ENCODE measurements at regions not wholly inside any gene's neighbourhood (a gene's known extent, or its start where the extent isn't known, plus 50 kb on each side); places are given as distances from the start of the nearest gene placed in this dataset.

DNA sequence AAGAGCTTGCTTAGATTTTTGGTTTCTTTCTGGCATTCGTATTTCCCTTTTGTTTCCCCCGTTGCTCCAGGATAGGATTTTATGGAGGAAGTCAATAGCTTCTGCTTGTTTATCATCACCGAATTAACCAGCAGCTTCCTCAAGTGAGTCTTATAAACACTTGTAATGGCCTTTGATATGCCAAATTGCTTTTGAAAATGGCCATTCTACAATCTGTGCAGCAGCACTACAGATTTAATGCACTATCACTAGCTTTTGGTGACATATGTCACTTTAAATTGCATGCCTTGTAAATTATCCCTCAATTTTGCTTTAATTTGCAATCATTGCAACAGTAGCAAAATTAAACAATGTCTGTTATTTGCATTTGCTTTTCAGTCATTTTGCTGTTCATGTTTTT, 774.7 kb downstream of the METTL4 start:
- H3K36me3 Mint-ChIP-seq (ENCODE audit: low read depth, unreplicated experiment) = no peaks in the 10 kb centered on the region
- no peaks in the 10 kb centered on the region for H3K4me1 Mint-ChIP-seq (ENCODE audit: unreplicated experiment)
- H3K4me3 Mint-ChIP-seq (ENCODE audit: unreplicated experiment) = no peak overlapping the region
- no peak for DNase-seq (ENCODE audit: low spot score)
- H3K9me3 Mint-ChIP-seq (ENCODE audit: unreplicated experiment) = no peaks in the 10 kb centered on the region
- H3K27ac Mint-ChIP-seq (ENCODE audit: unreplicated experiment) = no peak overlapping the region
- TF ChIP-seq, protein P1, sequence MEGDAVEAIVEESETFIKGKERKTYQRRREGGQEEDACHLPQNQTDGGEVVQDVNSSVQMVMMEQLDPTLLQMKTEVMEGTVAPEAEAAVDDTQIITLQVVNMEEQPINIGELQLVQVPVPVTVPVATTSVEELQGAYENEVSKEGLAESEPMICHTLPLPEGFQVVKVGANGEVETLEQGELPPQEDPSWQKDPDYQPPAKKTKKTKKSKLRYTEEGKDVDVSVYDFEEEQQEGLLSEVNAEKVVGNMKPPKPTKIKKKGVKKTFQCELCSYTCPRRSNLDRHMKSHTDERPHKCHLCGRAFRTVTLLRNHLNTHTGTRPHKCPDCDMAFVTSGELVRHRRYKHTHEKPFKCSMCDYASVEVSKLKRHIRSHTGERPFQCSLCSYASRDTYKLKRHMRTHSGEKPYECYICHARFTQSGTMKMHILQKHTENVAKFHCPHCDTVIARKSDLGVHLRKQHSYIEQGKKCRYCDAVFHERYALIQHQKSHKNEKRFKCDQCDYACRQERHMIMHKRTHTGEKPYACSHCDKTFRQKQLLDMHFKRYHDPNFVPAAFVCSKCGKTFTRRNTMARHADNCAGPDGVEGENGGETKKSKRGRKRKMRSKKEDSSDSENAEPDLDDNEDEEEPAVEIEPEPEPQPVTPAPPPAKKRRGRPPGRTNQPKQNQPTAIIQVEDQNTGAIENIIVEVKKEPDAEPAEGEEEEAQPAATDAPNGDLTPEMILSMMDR (IDR thresholded peaks at IDR 0.05; ENCODE audit: unreplicated experiment) = no peak
- no peaks in the 10 kb centered on the region for H3K27me3 Mint-ChIP-seq (ENCODE audit: unreplicated experiment)

DNA sequence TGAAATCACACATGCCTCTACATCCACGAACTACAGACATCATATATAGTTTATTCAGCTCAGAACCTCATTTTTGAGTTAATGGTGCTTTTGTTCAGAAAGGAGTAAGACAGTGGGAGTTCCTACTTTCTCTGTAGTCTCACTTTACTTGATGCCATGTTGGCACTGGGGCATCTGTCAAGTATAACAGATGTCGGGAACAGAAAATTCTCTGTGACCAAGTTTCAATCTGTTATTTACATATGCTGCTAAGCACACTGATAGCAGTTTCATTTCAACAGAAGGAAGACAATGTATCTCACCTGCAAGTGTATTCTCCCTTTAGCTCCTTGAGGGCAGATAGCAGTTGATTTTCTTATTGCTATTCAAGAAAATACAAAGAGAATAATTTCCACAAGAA, 774.1 kb downstream of the METTL4 start:
- no peaks in the 10 kb centered on the region for H3K9me3 Mint-ChIP-seq (ENCODE audit: unreplicated experiment)
- H3K4me1 Mint-ChIP-seq (ENCODE audit: unreplicated experiment) = no peaks in the 10 kb centered on the region
- H3K27ac Mint-ChIP-seq (ENCODE audit: unreplicated experiment) = no peak overlapping the region
- TF ChIP-seq, protein P1 (IDR thresholded peaks at IDR 0.05; ENCODE audit: unreplicated experiment) = no peak
- H3K36me3 Mint-ChIP-seq (ENCODE audit: low read depth, unreplicated experiment) = no peaks in the 10 kb centered on the region
- no peaks in the 10 kb centered on the region for H3K27me3 Mint-ChIP-seq (ENCODE audit: unreplicated experiment)
- H3K4me3 Mint-ChIP-seq (ENCODE audit: unreplicated experiment) = no peak overlapping the region
- DNase-seq (ENCODE audit: low spot score) = no peak

DNA sequence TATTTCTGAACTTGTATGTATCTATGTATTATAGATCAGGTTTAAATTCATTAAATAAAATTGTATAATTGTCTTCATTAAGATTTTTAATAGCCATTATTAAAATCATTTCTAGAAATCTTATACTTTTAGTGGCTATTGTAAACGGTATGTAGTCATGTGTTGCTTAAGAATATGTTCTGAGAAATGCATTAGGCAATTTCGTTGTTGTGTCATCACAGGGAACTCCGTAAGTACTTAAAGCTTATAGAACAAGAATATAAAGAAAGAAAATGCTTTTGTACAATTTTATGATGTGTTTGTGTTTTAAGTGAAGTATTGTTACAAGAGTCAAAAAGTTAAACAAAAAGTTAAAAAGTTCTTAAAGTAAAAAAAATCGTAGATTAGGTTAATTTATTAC, 765.8 kb downstream of the METTL4 start:
- Mint-ChIP-seq H3K4me3 (ENCODE audit: unreplicated experiment) (no peak overlapping the region), H3K9me3 (ENCODE audit: unreplicated experiment) (no peaks in the 10 kb centered on the region), H3K4me1 (ENCODE audit: unreplicated experiment) (no peaks in the 10 kb centered on the region), H3K27ac (ENCODE audit: unreplicated experiment) (no peak overlapping the region), H3K36me3 (ENCODE audit: low read depth, unreplicated experiment) (no peaks in the 10 kb centered on the region), H3K27me3 (ENCODE audit: unreplicated experiment) (no peaks in the 10 kb centered on the region)
- no peak for DNase-seq (ENCODE audit: low spot score)
- TF ChIP-seq, protein P1 (IDR thresholded peaks at IDR 0.05; ENCODE audit: unreplicated experiment) = no peak

DNA sequence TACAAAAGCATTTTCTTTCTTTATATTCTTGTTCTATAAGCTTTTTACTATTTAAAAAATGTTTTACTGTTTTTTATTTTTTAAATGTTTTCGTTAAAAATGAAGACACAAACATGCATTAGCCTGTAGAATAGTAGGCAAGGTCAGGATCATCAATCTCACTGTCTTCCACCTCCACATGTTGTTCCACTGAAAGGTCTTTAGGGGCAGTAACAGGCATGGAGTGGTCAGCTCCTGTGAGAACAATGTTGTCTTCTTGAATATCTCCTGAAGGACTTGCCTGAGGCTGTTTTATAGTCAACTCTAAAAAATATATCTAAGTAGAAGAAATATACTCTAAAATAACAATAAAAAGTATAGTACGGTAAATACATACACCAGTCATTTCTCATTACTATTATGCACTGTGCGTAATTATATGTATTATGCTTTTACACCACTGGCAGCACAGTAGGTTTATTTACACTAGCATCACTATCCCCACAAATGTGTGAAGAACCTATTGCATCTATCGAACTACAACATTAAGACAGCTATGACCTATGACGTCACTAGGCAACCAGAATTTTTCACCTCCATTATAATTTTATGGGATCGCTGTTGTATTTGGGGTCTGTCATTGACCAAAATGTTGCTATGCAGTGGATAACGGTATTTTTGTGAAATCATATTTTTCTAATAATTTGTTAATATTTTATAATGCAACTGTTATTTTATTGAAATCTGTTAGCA, 764.3 kb downstream of the METTL4 start:
- TF ChIP-seq, protein P1 (IDR thresholded peaks at IDR 0.05; ENCODE audit: unreplicated experiment) = no peak
- Mint-ChIP-seq H3K9me3 (ENCODE audit: unreplicated experiment) (no peaks in the 10 kb centered on the region), H3K4me1 (ENCODE audit: unreplicated experiment) (no peaks in the 10 kb centered on the region), H3K4me3 (ENCODE audit: unreplicated experiment) (no peak overlapping the region), H3K27ac (ENCODE audit: unreplicated experiment) (no peak overlapping the region), H3K27me3 (ENCODE audit: unreplicated experiment) (no peaks in the 10 kb centered on the region), H3K36me3 (ENCODE audit: low read depth, unreplicated experiment) (no peaks in the 10 kb centered on the region)
- DNase-seq (ENCODE audit: low spot score) = no peak

DNA sequence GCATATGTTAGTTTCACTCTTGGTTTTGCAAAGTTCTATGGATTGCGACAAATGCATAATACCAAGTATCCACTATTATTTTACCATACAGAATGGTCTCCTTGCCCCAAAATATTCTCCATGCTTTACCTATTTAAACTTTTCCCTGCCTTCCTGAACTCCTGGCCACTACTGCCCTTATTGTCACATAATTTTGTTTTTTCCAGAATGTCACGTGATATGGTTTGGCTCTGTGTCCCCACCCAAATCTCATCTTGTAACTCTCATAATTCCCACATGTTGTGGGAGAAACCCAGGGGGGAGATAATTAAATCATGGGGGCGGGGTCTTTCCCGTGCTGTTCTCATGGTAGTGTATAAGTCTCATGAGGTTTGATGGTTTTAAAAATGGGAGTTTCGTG, 760.0 kb downstream of the METTL4 start:
- no peaks in the 10 kb centered on the region for H3K27me3 Mint-ChIP-seq (ENCODE audit: unreplicated experiment)

More for the DNA sequence above, 760.0 kb downstream of the METTL4 start:
- TF ChIP-seq, protein P1 (IDR thresholded peaks at IDR 0.05; ENCODE audit: unreplicated experiment) = no peak
- H3K9me3 Mint-ChIP-seq (ENCODE audit: unreplicated experiment) = no peaks in the 10 kb centered on the region
- no peaks in the 10 kb centered on the region for H3K4me1 Mint-ChIP-seq (ENCODE audit: unreplicated experiment)
- H3K4me3 Mint-ChIP-seq (ENCODE audit: unreplicated experiment) = no peak overlapping the region
- no peaks in the 10 kb centered on the region for H3K36me3 Mint-ChIP-seq (ENCODE audit: low read depth, unreplicated experiment)
- no peak for DNase-seq (ENCODE audit: low spot score)
- H3K27ac Mint-ChIP-seq (ENCODE audit: unreplicated experiment) = no peak overlapping the region
